ENCODE measurements at regions not wholly inside any gene's neighbourhood (a gene's known extent, or its start where the extent isn't known, plus 50 kb on each side); places are given as distances from the start of the nearest gene placed in this dataset.

- H3K4me3 ChIP-seq (ENCODE audit: low read depth, low read length): no peak overlapping the region
- TF ChIP-seq CTCF (conservative IDR thresholded peaks at IDR 0.05; ENCODE audit: low read depth, low read length): no peak
- DNase-seq (ENCODE audit: low read depth): no peak
These were observed 56.7 kb upstream of the GRIN3A start for GRCh38 chr9:101795147-101795546.

DNA sequence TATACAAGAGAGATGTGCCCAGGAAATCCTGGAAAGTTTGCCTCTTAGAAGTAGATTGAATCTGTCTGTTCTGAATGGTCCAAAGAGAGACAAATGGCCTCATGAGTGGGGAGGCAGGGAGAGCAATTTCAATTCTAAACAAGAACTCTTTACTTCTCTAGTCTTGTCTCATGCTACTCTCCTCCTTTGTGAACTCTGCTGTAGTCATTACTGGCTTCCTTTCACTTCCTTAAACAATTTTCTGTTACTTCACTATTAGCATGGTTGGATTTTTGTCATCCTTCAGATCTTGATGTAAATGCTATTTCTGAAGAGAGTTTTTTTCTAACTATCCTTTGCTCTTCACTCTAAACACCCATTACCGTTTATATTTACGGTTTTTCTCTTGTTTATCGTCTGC lies 54.0 kb upstream of the GRIN3A start:
- no peak for TF ChIP-seq CTCF (conservative IDR thresholded peaks at IDR 0.05; ENCODE audit: low read depth, low read length)
- no peak for DNase-seq (ENCODE audit: low read depth)
- H3K4me3 ChIP-seq (ENCODE audit: low read depth, low read length): no peak overlapping the region

GRCh38 chr9:101791938-101792337 lies 53.5 kb upstream of the GRIN3A start:
- H3K4me3 ChIP-seq (ENCODE audit: low read depth, low read length): no peak overlapping the region
- TF ChIP-seq CTCF (conservative IDR thresholded peaks at IDR 0.05; ENCODE audit: low read depth, low read length): peak; percentile 52
- peak; percentile 36 for DNase-seq (ENCODE audit: low read depth)

DNA sequence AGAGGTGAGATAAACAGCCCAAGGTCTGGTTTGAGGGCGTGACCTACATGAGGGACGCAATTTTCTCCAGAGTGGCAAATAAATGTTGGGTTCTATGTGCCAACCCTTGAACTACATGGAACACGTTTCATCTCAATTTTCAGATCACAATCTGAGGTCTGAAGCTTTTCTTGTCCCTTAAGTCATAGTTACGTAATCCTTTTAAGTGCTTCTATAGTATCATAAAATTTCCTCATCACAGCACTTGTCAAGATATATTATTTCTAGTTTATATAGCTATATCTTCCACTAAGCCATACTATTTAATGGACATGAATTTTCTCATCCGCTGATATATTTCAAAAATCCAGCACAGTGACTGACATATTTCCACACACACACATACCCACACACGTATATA lies 53.1 kb upstream of the GRIN3A start:
- no peak for DNase-seq (ENCODE audit: low read depth)
- H3K4me3 ChIP-seq (ENCODE audit: low read depth, low read length): no peak overlapping the region
- TF ChIP-seq CTCF (conservative IDR thresholded peaks at IDR 0.05; ENCODE audit: low read depth, low read length): no peak
